Epithelial cell of esophagus (primary cell): ENCODE measurements at regions not wholly inside any gene's neighbourhood (a gene's known extent, or its start where the extent isn't known, plus 50 kb on each side); places are given as distances from the start of the nearest gene placed in this dataset.

Experiments used
- DNase-seq: peaks from one replicate; pipeline ENCODE4 v3.0.0; 2010; ENCODE audit warnings: low read depth
- H3K4me3 ChIP-seq: 2 replicates; pipeline ENCODE4 v1.5.1; 2011; ENCODE audit warnings: mild to moderate bottlenecking, low read length, control low read depth
- CTCF ChIP-seq: IDR thresholded peaks from 2 replicates; pipeline ENCODE4 v1.5.1; 2011; ENCODE audit warnings: low read depth, mild to moderate bottlenecking, low read length, control low read depth, inconsistent platforms; ENCODE audit not compliant: insufficient read depth; ENCODE audit errors: missing control alignments

GRCh38 chr18:76578571-76579300 is 83.7 kb upstream of the ZNF516 start:
- no peak for DNase-seq
- no peak for TF ChIP-seq CTCF
- H3K4me3 ChIP-seq, result no peak overlapping the region

- DNase-seq, result peak; percentile 94
- no peak for TF ChIP-seq CTCF
- no peak overlapping the region for H3K4me3 ChIP-seq
These were observed 78.4 kb upstream of the ZNF516 start for GRCh38 chr18:76573325-76574025.

- DNase-seq, result peak; percentile 10
- no peak overlapping the region for H3K4me3 ChIP-seq
- TF ChIP-seq CTCF, result no peak
These were observed 77.6 kb upstream of the ZNF516 start for GRCh38 chr18:76572518-76573247.

GRCh38 chr18:76571689-76572088 is 76.6 kb upstream of the ZNF516 start:
- H3K4me3 ChIP-seq, result no peak overlapping the region
- TF ChIP-seq CTCF, result no peak
- no peak for DNase-seq

- no peak overlapping the region for H3K4me3 ChIP-seq
- TF ChIP-seq CTCF, result no peak
- no peak for DNase-seq
These were observed 75.8 kb upstream of the ZNF516 start for GRCh38 chr18:76570856-76571255.

- DNase-seq, result no peak
- no peak overlapping the region for H3K4me3 ChIP-seq
- no peak for TF ChIP-seq CTCF
These were observed 74.8 kb upstream of the ZNF516 start for GRCh38 chr18:76569644-76570419.
